Panc1 (cell line): ENCODE measurements at regions not wholly inside any gene's neighbourhood (a gene's known extent, or its start where the extent isn't known, plus 50 kb on each side); places are given as distances from the start of the nearest gene placed in this dataset.
"Not testable (repeated sequence)": the region's sequence is repeated elsewhere in the genome, so short reads cannot be mapped to it uniquely, and the experiment has no call there.

Experiments used
- ATAC-seq: fragments of 200-7000 bp; cut with Tn5 transposase; 2 replicates; pipeline ENCODE4 v1.9.1; 2020; ENCODE audit warnings: mild to moderate bottlenecking, moderate library complexity
- BruUV-seq: library from RNA; stranded (reverse); fragments of 400-500 nt; replicated peaks from 2 replicates; lab custom pipeline; 2021; lab: Mats Ljungman, UMichigan
- CTCF ChIA-PET: fragments of 300-600 bp; sonication (Branson Sonifier 250); formaldehyde crosslinking; loops from one replicate; lab custom pipeline; 2022; ENCODE audit warnings: antibody characterized with exemption; lab: Charles Lee
- POLR2A ChIA-PET: fragments of 300-600 bp; sonication (Branson Sonifier 250); formaldehyde crosslinking; loops from one replicate; lab custom pipeline; 2022; ENCODE audit warnings: antibody characterized with exemption; lab: Charles Lee
- DNase-seq: peaks from one replicate; pipeline ENCODE4 v3.0.0-alpha.2; 2010; ENCODE audit warnings: low read depth, low spot score
- H3K27ac ChIP-seq: 2 replicates; pipeline ENCODE4 v1.5.1; 2011; ENCODE audit warnings: mild to moderate bottlenecking, low read length, inconsistent platforms
- H3K27me3 ChIP-seq: fragments of 200-500 bp; sonication (Bioruptor generic); 2 replicates; pipeline ENCODE4 v1.6.0; 2014; ENCODE audit warnings: low read length, inconsistent platforms; ENCODE audit not compliant: control insufficient read depth, insufficient read depth
- H3K36me3 ChIP-seq: fragments of 200-500 bp; sonication (Bioruptor generic); 2 replicates; pipeline ENCODE4 v1.5.1; 2014; ENCODE audit warnings: inconsistent platforms, mild to moderate bottlenecking, low read length, moderate library complexity; ENCODE audit not compliant: control insufficient read depth, insufficient read depth
- H3K4me1 ChIP-seq: 2 replicates; pipeline ENCODE4 v1.5.1; 2011; ENCODE audit warnings: inconsistent platforms, mild to moderate bottlenecking, low read length, moderate library complexity; ENCODE audit not compliant: control insufficient read depth, insufficient read depth
- H3K4me3 ChIP-seq, 2 experiments: 2 replicates each; pipeline ENCODE4 v1.5.1; 2011 to 2012; ENCODE audit warnings: low read depth in 2 of 2, low read length in 2 of 2, mild to moderate bottlenecking in 2 of 2, inconsistent platforms in 1 of 2, moderate library complexity in 1 of 2
- H3K9me3 ChIP-seq: fragments of 200-500 bp; sonication (Bioruptor generic); 2 replicates; pipeline ENCODE4 v1.5.1; 2014; ENCODE audit warnings: low read depth, mild to moderate bottlenecking, inconsistent platforms, low read length, moderate library complexity; ENCODE audit not compliant: control insufficient read depth, insufficient read depth
- POLR2AphosphoS5 ChIP-seq: IDR thresholded peaks from 2 replicates; pipeline ENCODE4 v1.6.1; 2012; ENCODE audit warnings: mild to moderate bottlenecking, low read depth, low read length, moderate library complexity
- SIN3A ChIP-seq: IDR thresholded peaks from 2 replicates; pipeline ENCODE4 v1.6.1; 2012; ENCODE audit warnings: low read depth, mild to moderate bottlenecking, low read length, moderate library complexity, borderline replicate concordance; ENCODE audit not compliant: insufficient read depth
- TCF7L2 ChIP-seq: IDR thresholded peaks from 2 replicates; pipeline ENCODE4 v1.6.1; 2011; ENCODE audit warnings: mild to moderate bottlenecking, low read depth, low read length, inconsistent platforms
- in situ Hi-C: cut with HindIII; loops from 2 replicates; pipeline ENCODE4 v1.10.0; 2016; ENCODE audit warnings: low sequenced_read_pairs, low pct_unique_long_range_greater_than_20kb
- intact Hi-C: fragments of 100-400 bp; cut with micrococcal nuclease; formaldehyde crosslinking; loops from one replicate; pipeline ENCODE4 v1.10.0; 2022; ENCODE audit not compliant: unreplicated experiment

- TF ChIP-seq TCF7L2 (peak; percentile 84), POLR2AphosphoS5 (peak; percentile 87), SIN3A (0 out of 2 replicates have a peak, but pooled peaks have one; percentile 34)
- ATAC-seq: peak; percentile 97
- POLR2A ChIA-PET: interaction anchor here (0.6 to 0.7 kb wide), 3 partner anchors 192 to 255 kb away, joined by 4 to 11 read pairs (median 10); partner anchors contain the start of gene GOSR1
Observed at GRCh38 chr17:30731210-30732132, 93.0 kb downstream of the CRLF3 start.

GRCh38 chr17:30730837-30731209 is 93.7 kb downstream of the CRLF3 start:
- Histone ChIP-seq H3K27ac (peak overlapping the region; percentile 91), H3K4me3 (peak overlapping the region; percentile 59 to 66)
- DNase-seq, H3K4me1 ChIP-seq, H3K36me3 ChIP-seq, POLR2A ChIA-PET, CTCF ChIA-PET, H3K9me3 ChIP-seq, ATAC-seq, intact Hi-C loops, in situ Hi-C loops, H3K27me3 ChIP-seq: not testable (repeated sequence)
- TSS peak; percentile 97 for BruUV-seq

More at GRCh38 chr17:30731210-30732132, 93.0 kb downstream of the CRLF3 start:
- intact Hi-C loops, CTCF ChIA-PET, DNase-seq, H3K9me3 ChIP-seq, H3K27me3 ChIP-seq, BruUV-seq, H3K36me3 ChIP-seq, H3K4me1 ChIP-seq, in situ Hi-C loops: not testable (repeated sequence)
- Histone ChIP-seq H3K27ac (peak overlapping the region; percentile 91), H3K4me3 (peak overlapping the region; percentile 59 to 67)

- H3K27me3 ChIP-seq, BruUV-seq, ATAC-seq, DNase-seq, H3K36me3 ChIP-seq, H3K4me1 ChIP-seq, intact Hi-C loops, H3K9me3 ChIP-seq, POLR2A ChIA-PET, in situ Hi-C loops: not testable (repeated sequence)
- Histone ChIP-seq H3K27ac (peak overlapping the region; percentile 91), H3K4me3 (peak overlapping the region in 1 of 2 experiments; percentile 66; a peak in 1 of 4 replicates)
- CTCF ChIA-PET: interaction anchor here (0.6 kb wide), 1 partner anchor 9 kb away, joined by 3 read pairs; no protein-coding TSS in a partner anchor
Observed at GRCh38 chr17:30730171-30730836, 94.2 kb downstream of the CRLF3 start.

DNA sequence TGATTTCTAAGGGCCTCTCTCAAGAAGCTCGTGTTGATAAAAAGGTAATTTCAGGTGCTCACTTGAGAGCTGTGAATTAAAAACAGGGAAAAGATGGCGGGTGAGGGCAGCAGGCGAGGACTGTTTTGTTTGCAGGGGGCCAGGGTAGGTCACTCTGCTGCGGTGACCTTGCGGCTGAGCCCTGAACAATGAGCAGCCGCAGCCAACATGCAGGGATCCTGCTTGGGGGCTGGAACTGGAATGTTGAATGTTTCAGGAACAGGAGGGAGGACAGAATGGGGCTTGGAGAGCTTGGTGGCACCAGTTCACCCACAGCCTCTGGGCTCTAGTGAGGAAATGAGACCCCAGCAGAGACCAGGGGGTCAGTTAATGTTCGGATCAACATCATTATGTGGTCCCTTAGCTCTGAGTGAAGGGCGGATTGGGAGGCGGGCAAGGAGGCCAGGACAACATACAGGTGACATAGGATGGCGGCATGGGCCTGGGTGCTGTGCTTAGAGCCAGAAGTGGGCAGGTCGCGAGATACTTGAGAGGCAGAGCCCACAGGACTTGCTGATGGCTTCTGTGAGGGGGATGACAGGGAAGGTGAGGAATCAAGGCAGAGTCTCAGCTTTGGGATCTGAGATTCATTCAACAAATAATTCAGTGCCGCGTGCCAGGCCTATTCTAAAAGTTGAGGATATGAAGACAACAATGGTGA is 94.9 kb downstream of the CRLF3 start:
- DNase-seq: not testable (repeated sequence)

GRCh38 chr17:30727517-30727916 is 97.0 kb downstream of the CRLF3 start:
- H3K4me3 ChIP-seq, H3K9me3 ChIP-seq, intact Hi-C loops, H3K27me3 ChIP-seq, ATAC-seq, BruUV-seq, H3K27ac ChIP-seq, CTCF ChIA-PET, H3K4me1 ChIP-seq, DNase-seq, H3K36me3 ChIP-seq, in situ Hi-C loops: not testable (repeated sequence)
- POLR2A ChIA-PET: interaction anchor here (0.7 kb wide), 1 partner anchor 1384 kb away, joined by 5 read pairs; no protein-coding TSS in a partner anchor

More for the DNA sequence above, 94.9 kb downstream of the CRLF3 start:
- H3K4me1 ChIP-seq, in situ Hi-C loops, intact Hi-C loops, H3K27me3 ChIP-seq, H3K36me3 ChIP-seq, H3K4me3 ChIP-seq, H3K27ac ChIP-seq, POLR2A ChIA-PET, ATAC-seq, BruUV-seq, H3K9me3 ChIP-seq: not testable (repeated sequence)
- CTCF ChIA-PET: interaction anchor here (0.6 kb wide), 1 partner anchor 9 kb away, joined by 3 read pairs; no protein-coding TSS in a partner anchor

DNA sequence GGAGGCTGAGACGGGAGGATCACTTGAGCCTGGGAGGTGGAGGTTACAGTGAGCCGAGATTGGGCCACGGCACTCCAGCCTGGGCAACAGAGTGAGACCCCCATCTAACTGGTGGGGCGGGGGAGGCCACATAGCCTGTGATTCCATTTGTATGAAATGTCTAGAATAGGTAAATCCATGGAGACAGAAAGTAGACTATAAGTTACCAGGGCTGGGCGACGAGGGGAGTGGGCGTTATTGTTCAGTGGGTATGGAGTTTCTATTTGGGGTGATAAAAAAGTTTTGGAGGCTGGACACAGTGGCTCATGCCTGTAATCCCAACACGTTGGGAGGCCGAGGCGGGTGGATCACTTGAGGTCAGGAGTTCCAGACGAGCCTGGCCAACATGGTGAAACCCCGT is 97.8 kb downstream of the CRLF3 start:
- H3K36me3 ChIP-seq, H3K27ac ChIP-seq, POLR2A ChIA-PET, H3K27me3 ChIP-seq, intact Hi-C loops, H3K4me1 ChIP-seq, BruUV-seq, H3K9me3 ChIP-seq, H3K4me3 ChIP-seq, in situ Hi-C loops, ATAC-seq, DNase-seq, CTCF ChIA-PET: not testable (repeated sequence)
